Calu3 (cell line): ENCODE measurements at regions not wholly inside any gene's neighbourhood (a gene's known extent, or its start where the extent isn't known, plus 50 kb on each side); places are given as distances from the start of the nearest gene placed in this dataset.

Experiments
- BruUV-seq: library from RNA; stranded (reverse); fragments of 400-500 nt; replicated peaks from 2 replicates; lab custom pipeline; 2021; lab: Mats Ljungman, UMichigan
- CTCF ChIA-PET: fragments of 300-600 bp; sonication (Branson Sonifier 250); formaldehyde crosslinking; loops from one replicate; lab custom pipeline; 2022; ENCODE audit warnings: antibody characterized with exemption; lab: Charles Lee
- DNase-seq: peaks from one replicate; pipeline ENCODE4 v3.0.0; 2022
- H3K27ac Mint-ChIP-seq: one replicate; pipeline ENCODE4 v1.8.0; 2022; ENCODE audit warnings: mixed read lengths; ENCODE audit not compliant: unreplicated experiment
- H3K27me3 Mint-ChIP-seq: one replicate; pipeline ENCODE4 v1.8.0; 2022; ENCODE audit warnings: mixed read lengths; ENCODE audit not compliant: unreplicated experiment
- H3K36me3 Mint-ChIP-seq: one replicate; pipeline ENCODE4 v1.8.0; 2022; ENCODE audit warnings: mild to moderate bottlenecking, moderate library complexity, mixed read lengths; ENCODE audit not compliant: insufficient read depth, unreplicated experiment
- H3K4me1 Mint-ChIP-seq: one replicate; pipeline ENCODE4 v1.8.0; 2022; ENCODE audit warnings: mild to moderate bottlenecking, low read depth, mixed read lengths; ENCODE audit not compliant: unreplicated experiment
- H3K4me3 Mint-ChIP-seq: one replicate; pipeline ENCODE4 v1.8.0; 2022; ENCODE audit warnings: mild to moderate bottlenecking, low read depth, moderate library complexity, mixed read lengths; ENCODE audit not compliant: unreplicated experiment
- H3K9me3 Mint-ChIP-seq: one replicate; pipeline ENCODE4 v1.8.0; 2022; ENCODE audit warnings: low read depth, mixed read lengths; ENCODE audit not compliant: unreplicated experiment
- intact Hi-C: fragments of 100-400 bp; cut with micrococcal nuclease; formaldehyde crosslinking; loops from one replicate; pipeline ENCODE4 v1.10.0; 2022; ENCODE audit not compliant: unreplicated experiment
- TF ChIP-seq, protein P1 (sequence below): fragments of 200-600 bp; IDR thresholded peaks from one replicate; pipeline ENCODE4 v1.8.0; 2022; ENCODE audit warnings: antibody characterized with exemption; ENCODE audit not compliant: unreplicated experiment

DNA sequence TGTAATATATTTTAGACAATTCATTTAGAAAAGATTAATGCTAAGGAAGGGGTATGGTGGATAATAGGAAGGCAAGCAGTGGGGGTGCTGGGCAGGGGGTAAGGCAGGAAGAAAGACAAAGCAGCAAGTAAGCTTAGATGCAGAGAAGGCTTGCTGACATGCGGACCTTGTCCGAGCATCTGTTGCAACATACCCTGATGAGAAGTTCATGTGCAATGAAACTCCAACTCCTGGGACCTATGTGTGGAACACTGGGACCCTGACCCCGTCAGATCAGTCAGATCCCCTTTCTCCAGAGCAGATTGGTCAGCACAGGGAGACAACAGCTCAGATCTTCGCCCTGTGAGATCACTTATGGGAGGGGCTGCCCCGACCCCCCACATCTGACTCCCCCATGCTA, 71.3 kb upstream of the ZNF599 start:
- no peak overlapping the region for H3K27ac Mint-ChIP-seq
- BruUV-seq = no TSS peak
- CTCF ChIA-PET = interaction anchor here (0.6 kb wide), 1 partner anchor 221 kb away, joined by 3 read pairs; no protein-coding TSS in a partner anchor
- DNase-seq = no peak
- TF ChIP-seq, protein P1, sequence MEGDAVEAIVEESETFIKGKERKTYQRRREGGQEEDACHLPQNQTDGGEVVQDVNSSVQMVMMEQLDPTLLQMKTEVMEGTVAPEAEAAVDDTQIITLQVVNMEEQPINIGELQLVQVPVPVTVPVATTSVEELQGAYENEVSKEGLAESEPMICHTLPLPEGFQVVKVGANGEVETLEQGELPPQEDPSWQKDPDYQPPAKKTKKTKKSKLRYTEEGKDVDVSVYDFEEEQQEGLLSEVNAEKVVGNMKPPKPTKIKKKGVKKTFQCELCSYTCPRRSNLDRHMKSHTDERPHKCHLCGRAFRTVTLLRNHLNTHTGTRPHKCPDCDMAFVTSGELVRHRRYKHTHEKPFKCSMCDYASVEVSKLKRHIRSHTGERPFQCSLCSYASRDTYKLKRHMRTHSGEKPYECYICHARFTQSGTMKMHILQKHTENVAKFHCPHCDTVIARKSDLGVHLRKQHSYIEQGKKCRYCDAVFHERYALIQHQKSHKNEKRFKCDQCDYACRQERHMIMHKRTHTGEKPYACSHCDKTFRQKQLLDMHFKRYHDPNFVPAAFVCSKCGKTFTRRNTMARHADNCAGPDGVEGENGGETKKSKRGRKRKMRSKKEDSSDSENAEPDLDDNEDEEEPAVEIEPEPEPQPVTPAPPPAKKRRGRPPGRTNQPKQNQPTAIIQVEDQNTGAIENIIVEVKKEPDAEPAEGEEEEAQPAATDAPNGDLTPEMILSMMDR = no peak
- no peaks in the 10 kb centered on the region for H3K4me1 Mint-ChIP-seq
- H3K36me3 Mint-ChIP-seq = no peaks in the 10 kb centered on the region
- no peak overlapping the region for H3K4me3 Mint-ChIP-seq
- H3K9me3 Mint-ChIP-seq = peaks cover 7% of the 10 kb centered on the region
- H3K27me3 Mint-ChIP-seq = peaks cover 51% of the 10 kb centered on the region
- intact Hi-C loops = no loop called here

DNA sequence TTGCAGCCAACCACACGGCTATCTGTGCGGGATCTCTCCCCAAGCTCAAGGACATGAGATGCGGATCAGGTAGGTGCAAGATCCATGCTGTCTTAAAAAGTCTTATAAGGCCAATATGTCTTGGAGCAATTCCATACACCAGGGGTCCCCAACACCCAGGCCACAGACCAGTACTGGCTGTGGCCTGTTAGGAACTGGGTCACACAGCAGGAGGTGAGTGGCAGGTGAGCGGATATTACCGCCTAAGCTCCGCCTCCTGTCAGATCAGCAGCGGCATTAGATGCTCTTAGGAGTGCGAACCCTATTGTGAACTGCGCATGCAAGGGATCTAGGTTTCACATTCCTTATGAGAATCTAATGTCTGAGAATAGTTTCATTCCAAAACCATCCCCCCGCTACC, 68.8 kb upstream of the ZNF599 start:
- peaks cover under 1% of the 10 kb centered on the region for H3K9me3 Mint-ChIP-seq
- no peaks in the 10 kb centered on the region for H3K36me3 Mint-ChIP-seq
- H3K4me1 Mint-ChIP-seq = no peaks in the 10 kb centered on the region
- CTCF ChIA-PET = no interaction called here
- no TSS peak for BruUV-seq
- TF ChIP-seq, protein P1 = no peak
- no peak overlapping the region for H3K4me3 Mint-ChIP-seq
- H3K27me3 Mint-ChIP-seq = peaks cover 52% of the 10 kb centered on the region
- H3K27ac Mint-ChIP-seq = no peak overlapping the region
- no peak for DNase-seq
- intact Hi-C loops = no loop called here

DNA sequence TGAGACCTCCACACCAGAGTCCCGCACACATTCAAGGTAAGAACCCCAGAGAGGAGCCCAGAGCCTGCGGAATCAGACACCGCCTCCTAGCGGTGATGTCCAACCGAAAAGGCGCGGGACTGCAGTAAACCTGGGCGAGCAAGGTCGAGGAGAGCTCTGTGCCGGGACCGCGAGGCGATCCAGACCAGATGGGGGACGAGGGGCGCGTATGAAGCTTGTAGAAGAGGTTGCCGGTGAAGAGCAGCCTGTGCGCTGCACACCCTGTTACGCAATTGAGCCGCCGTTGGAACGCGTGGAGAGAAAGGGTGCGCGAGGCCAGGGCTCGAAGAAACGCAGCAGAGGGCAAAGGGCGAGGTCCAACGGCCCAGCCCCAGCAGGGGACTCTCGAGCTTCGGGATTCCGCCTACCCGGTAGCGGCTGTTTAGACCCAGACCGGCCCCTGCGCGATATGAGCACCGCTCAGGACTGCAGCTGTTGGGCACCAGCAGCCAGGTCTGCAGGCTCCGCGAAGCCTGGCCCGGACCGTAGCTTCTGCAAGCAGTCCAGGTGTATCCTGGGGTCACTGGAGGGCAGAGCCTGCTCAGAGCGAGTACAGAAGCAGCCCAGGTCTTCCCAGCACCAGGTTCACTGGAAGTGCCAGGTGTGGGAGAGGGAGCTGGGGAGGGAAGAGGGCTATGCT, 65.9 kb upstream of the ZNF599 start:
- Mint-ChIP-seq H3K27me3 (peaks cover 60% of the 10 kb centered on the region), H3K9me3 (no peaks in the 10 kb centered on the region), H3K27ac (no peak overlapping the region), H3K4me1 (no peaks in the 10 kb centered on the region), H3K36me3 (no peaks in the 10 kb centered on the region), H3K4me3 (no peak overlapping the region)
- TF ChIP-seq, protein P1 = no peak
- no peak for DNase-seq
- BruUV-seq = no TSS peak
- CTCF ChIA-PET = no interaction called here
- intact Hi-C loops = no loop called here

DNA sequence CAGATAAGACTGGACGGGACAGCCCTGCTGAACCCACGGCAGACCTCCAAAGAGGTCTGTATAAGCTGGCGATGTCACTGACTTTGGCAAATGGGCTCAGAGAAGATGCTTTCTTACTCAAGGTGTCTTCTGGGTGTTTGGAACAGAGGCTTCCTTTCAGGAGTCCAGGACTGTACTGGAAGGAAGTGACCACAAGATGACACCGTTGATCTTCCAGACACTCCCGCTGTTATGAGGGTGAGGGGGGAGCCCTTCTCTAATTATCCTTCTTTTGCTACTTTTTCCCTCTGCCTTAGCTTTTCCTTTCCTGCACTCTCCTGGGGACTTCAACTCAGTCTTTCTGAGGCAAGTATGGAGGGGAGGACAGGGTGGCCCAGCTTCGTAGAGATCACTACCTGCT, 65.2 kb upstream of the ZNF599 start:
- no TSS peak for BruUV-seq
- Mint-ChIP-seq H3K9me3 (no peaks in the 10 kb centered on the region), H3K36me3 (no peaks in the 10 kb centered on the region), H3K4me1 (no peaks in the 10 kb centered on the region), H3K4me3 (no peak overlapping the region), H3K27me3 (peaks cover 67% of the 10 kb centered on the region), H3K27ac (no peak overlapping the region)
- no peak for DNase-seq
- TF ChIP-seq, protein P1 = no peak
- CTCF ChIA-PET = no interaction called here
- intact Hi-C loops = no loop called here
